OCI-LY1 (cell line): ENCODE measurements at regions not wholly inside any gene's neighbourhood (a gene's known extent, or its start where the extent isn't known, plus 50 kb on each side); places are given as distances from the start of the nearest gene placed in this dataset.

Experiments
- H2AFZ ChIP-seq: fragments of 200-600 bp; sonication (generic), shearing (Covaris generic); 2 replicates; pipeline ENCODE4 v1.6.0; 2014; ENCODE audit warnings: antibody characterized with exemption, mild to moderate bottlenecking, low read length
- H3F3A ChIP-seq: fragments of 200-600 bp; sonication (generic), shearing (Covaris generic); 2 replicates; pipeline ENCODE4 v1.6.0; 2014; ENCODE audit warnings: mild to moderate bottlenecking, antibody characterized with exemption, low read length, moderate library complexity; ENCODE audit not compliant: insufficient read depth
- H3K27ac ChIP-seq: fragments of 200-600 bp; sonication (generic); 2 replicates; pipeline ENCODE4 v1.5.1; 2014; ENCODE audit warnings: low read length, mixed run types, mild to moderate bottlenecking, low read depth; ENCODE audit not compliant: poor library complexity, severe bottlenecking
- H3K27me3 ChIP-seq: fragments of 200-600 bp; sonication (generic); 2 replicates; pipeline ENCODE4 v1.6.0; 2014; ENCODE audit warnings: antibody characterized with exemption, mild to moderate bottlenecking, low read length, moderate library complexity; ENCODE audit not compliant: insufficient read depth
- H3K36me3 ChIP-seq: fragments of 200-600 bp; sonication (generic); 2 replicates; pipeline ENCODE4 v1.6.1; 2014; ENCODE audit warnings: mild to moderate bottlenecking, antibody characterized with exemption, low read length, moderate library complexity, mixed read lengths; ENCODE audit not compliant: insufficient read depth
- H3K4me1 ChIP-seq: fragments of 200-600 bp; sonication (generic); 2 replicates; pipeline ENCODE4 v1.5.1; 2014; ENCODE audit warnings: mild to moderate bottlenecking, low read length, moderate library complexity; ENCODE audit not compliant: insufficient read depth, severe bottlenecking
- H3K4me2 ChIP-seq: fragments of 200-600 bp; sonication (generic), shearing (Covaris generic); 2 replicates; pipeline ENCODE4 v1.6.1; 2014; ENCODE audit warnings: low read length
- H3K4me3 ChIP-seq: fragments of 200-600 bp; sonication (generic); 2 replicates; pipeline ENCODE4 v1.5.1; 2014; ENCODE audit warnings: low read length, low read depth, mild to moderate bottlenecking, mixed read lengths; ENCODE audit not compliant: poor library complexity, severe bottlenecking
- H3K79me2 ChIP-seq: fragments of 200-600 bp; shearing (Covaris generic); 2 replicates; pipeline ENCODE4 v1.6.1; 2016; ENCODE audit warnings: mixed run types, low read length, mixed read lengths; ENCODE audit not compliant: insufficient read depth
- H3K9ac ChIP-seq: fragments of 200-600 bp; sonication (generic), shearing (Covaris generic); 2 replicates; pipeline ENCODE4 v1.6.1; 2014; ENCODE audit warnings: mild to moderate bottlenecking, low read length, mixed read lengths
- H3K9me2 ChIP-seq: fragments of 200-600 bp; sonication (generic), shearing (Covaris generic); 2 replicates; pipeline ENCODE4 v1.6.1; 2014; ENCODE audit warnings: low read depth, mild to moderate bottlenecking, low read length, mixed read lengths
- H3K9me3 ChIP-seq: fragments of 200-600 bp; shearing (Covaris generic); 2 replicates; pipeline ENCODE4 v1.6.1; 2014; ENCODE audit warnings: low read length, mixed read lengths
- H4K20me1 ChIP-seq: fragments of 200-600 bp; sonication (generic), shearing (Covaris generic); 2 replicates; pipeline ENCODE4 v1.6.0; 2016; ENCODE audit warnings: mild to moderate bottlenecking, low read length; ENCODE audit not compliant: insufficient read depth
- EZH2 ChIP-seq: fragments of 200-600 bp; sonication (generic), shearing (Covaris generic); IDR thresholded peaks from 2 replicates; pipeline ENCODE4 v1.8.0; 2017; ENCODE audit warnings: borderline replicate concordance, mixed run types, mild to moderate bottlenecking, antibody characterized with exemption, low read length, moderate library complexity, mixed read lengths
- TF ChIP-seq, protein P1 (sequence below): fragments of 200-600 bp; sonication (generic), shearing (Covaris generic); IDR thresholded peaks from 2 replicates; pipeline ENCODE4 v1.5.1; 2017; ENCODE audit warnings: mild to moderate bottlenecking, antibody characterized with exemption, low read length, moderate library complexity, mixed read lengths

DNA sequence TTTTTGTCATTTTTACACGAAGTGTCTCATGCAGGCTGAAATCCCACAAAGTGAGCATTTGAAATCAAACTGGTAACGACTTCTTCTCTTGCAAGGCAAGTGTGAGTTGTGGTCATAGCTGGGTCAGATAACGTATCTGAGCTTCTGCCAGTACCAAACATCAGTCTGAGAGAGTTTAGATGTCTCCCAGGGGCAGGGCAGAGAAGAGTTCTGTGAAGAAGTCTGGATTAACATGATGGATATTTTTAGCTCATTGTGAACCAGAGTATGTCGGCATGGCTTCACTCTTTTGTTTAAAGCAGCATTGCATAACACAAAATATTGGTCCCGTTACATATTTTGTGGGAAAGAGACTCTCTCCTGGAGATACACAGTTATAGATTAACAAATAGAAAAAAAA, 655.5 kb upstream of the KLHL29 start:
- no peak overlapping the region for H3K9ac ChIP-seq
- no peaks in the 10 kb centered on the region for H3K9me3 ChIP-seq
- no peak overlapping the region for H2AFZ ChIP-seq
- no peaks in the 10 kb centered on the region for H3K27me3 ChIP-seq
- H3K4me3 ChIP-seq, result no peak overlapping the region
- no peaks in the 10 kb centered on the region for H3F3A ChIP-seq
- no peaks in the 10 kb centered on the region for H3K9me2 ChIP-seq
- no peaks in the 10 kb centered on the region for H3K4me1 ChIP-seq
- no peak overlapping the region for H3K27ac ChIP-seq
- H3K36me3 ChIP-seq, result no peaks in the 10 kb centered on the region
- H4K20me1 ChIP-seq, result no peaks in the 10 kb centered on the region
- no peak overlapping the region for H3K4me2 ChIP-seq
- no peaks in the 10 kb centered on the region for H3K79me2 ChIP-seq
- no peak for TF ChIP-seq EZH2
- TF ChIP-seq, protein P1, sequence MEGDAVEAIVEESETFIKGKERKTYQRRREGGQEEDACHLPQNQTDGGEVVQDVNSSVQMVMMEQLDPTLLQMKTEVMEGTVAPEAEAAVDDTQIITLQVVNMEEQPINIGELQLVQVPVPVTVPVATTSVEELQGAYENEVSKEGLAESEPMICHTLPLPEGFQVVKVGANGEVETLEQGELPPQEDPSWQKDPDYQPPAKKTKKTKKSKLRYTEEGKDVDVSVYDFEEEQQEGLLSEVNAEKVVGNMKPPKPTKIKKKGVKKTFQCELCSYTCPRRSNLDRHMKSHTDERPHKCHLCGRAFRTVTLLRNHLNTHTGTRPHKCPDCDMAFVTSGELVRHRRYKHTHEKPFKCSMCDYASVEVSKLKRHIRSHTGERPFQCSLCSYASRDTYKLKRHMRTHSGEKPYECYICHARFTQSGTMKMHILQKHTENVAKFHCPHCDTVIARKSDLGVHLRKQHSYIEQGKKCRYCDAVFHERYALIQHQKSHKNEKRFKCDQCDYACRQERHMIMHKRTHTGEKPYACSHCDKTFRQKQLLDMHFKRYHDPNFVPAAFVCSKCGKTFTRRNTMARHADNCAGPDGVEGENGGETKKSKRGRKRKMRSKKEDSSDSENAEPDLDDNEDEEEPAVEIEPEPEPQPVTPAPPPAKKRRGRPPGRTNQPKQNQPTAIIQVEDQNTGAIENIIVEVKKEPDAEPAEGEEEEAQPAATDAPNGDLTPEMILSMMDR, result no peak

DNA sequence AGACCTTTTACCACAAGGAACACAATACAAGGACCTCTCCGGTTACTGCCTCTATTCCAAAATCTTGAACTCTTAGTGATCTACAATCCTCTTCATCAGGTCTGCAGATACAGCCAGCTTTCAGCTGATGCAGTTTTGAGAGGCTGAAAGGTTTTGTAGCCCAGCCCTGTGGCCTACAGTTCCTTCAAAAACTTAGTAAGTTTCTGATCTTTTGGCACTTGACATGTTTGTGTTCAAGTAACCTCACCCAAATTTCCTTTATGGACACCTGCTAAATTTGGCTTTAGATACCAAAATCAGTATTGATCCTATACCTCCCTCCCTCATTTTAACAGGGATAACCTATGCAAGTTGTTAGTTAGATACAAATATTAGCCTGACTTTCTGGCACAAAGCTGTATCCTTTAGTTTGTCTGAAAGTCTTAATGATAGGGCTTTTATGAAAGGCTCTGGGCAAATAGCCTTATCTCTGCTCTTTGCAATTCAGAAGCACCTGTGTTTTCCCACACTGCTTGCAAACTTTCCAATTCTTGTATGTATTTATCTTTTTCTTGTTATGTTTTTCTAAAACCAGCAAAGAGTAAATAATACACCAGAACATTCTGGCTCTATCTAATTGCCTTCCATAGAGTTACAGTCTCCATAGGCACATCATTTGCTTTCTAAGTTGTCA, 650.5 kb upstream of the KLHL29 start:
- no peaks in the 10 kb centered on the region for H3K9me3 ChIP-seq
- H3K9me2 ChIP-seq, result no peaks in the 10 kb centered on the region
- H3K4me3 ChIP-seq, result no peak overlapping the region
- no peaks in the 10 kb centered on the region for H3K79me2 ChIP-seq
- H3K36me3 ChIP-seq, result no peaks in the 10 kb centered on the region
- no peak overlapping the region for H3K27ac ChIP-seq
- TF ChIP-seq EZH2, result no peak
- TF ChIP-seq, protein P1, result no peak
- no peaks in the 10 kb centered on the region for H3K4me1 ChIP-seq
- no peak overlapping the region for H2AFZ ChIP-seq
- no peaks in the 10 kb centered on the region for H3K27me3 ChIP-seq
- H3F3A ChIP-seq, result no peaks in the 10 kb centered on the region
- no peak overlapping the region for H3K4me2 ChIP-seq
- no peak overlapping the region for H3K9ac ChIP-seq
- H4K20me1 ChIP-seq, result no peaks in the 10 kb centered on the region

DNA sequence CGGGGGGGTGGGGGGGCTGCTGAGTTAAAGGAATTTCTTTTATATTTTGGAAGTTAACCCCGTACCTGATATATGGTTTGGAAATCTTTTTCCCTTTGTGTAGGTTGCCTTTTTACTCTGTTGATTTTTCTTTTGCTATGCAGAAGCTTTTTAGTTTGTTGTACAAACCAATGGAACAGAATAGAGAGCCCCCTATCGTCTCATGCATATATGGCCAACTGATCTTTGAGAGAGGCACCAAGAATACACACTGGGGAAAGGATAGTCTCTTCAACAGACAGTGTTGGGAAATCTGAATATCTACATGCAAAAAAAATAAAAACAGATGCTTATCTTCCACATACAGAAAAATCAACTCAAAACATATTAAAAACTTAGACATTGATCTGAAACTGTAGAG, 647.8 kb upstream of the KLHL29 start:
- H3K4me3 ChIP-seq, result no peak overlapping the region
- no peaks in the 10 kb centered on the region for H3K9me3 ChIP-seq
- no peaks in the 10 kb centered on the region for H3K36me3 ChIP-seq
- H3K9ac ChIP-seq, result no peak overlapping the region
- no peaks in the 10 kb centered on the region for H3F3A ChIP-seq
- H3K4me1 ChIP-seq, result no peaks in the 10 kb centered on the region
- no peak overlapping the region for H3K27ac ChIP-seq
- TF ChIP-seq EZH2, result no peak
- TF ChIP-seq, protein P1, result peak; percentile 39; the same call in 1 of the 2 replicates
- H3K27me3 ChIP-seq, result no peaks in the 10 kb centered on the region
- no peak overlapping the region for H2AFZ ChIP-seq
- no peaks in the 10 kb centered on the region for H3K79me2 ChIP-seq
- no peaks in the 10 kb centered on the region for H4K20me1 ChIP-seq
- H3K4me2 ChIP-seq, result no peak overlapping the region
- no peaks in the 10 kb centered on the region for H3K9me2 ChIP-seq
